Left forelimb (tissue), 1 donor: ENCODE measurements at regions not wholly inside any gene's neighbourhood (a gene's known extent, or its start where the extent isn't known, plus 50 kb on each side); places are given as distances from the start of the nearest gene placed in this dataset.

ENCODE experiments used
- DNase-seq: peaks from one replicate; pipeline ENCODE4 v3.0.0-alpha.2; 2018; ENCODE audit warnings: low spot score

GRCh38 chr15:95498961-95499360, 831.5 kb upstream of the NR2F2 start:
- no peak for DNase-seq

- no peak for DNase-seq
These were observed 831.1 kb upstream of the NR2F2 start for GRCh38 chr15:95499397-95499796.

GRCh38 chr15:95501865-95502264, 828.6 kb upstream of the NR2F2 start:
- no peak for DNase-seq

GRCh38 chr15:95503107-95503506, 827.4 kb upstream of the NR2F2 start:
- DNase-seq = no peak

GRCh38 chr15:95503640-95504225, 826.8 kb upstream of the NR2F2 start:
- DNase-seq = no peak

GRCh38 chr15:95511671-95512070, 818.8 kb upstream of the NR2F2 start:
- DNase-seq = no peak

- no peak for DNase-seq
These were observed 817.6 kb upstream of the NR2F2 start for GRCh38 chr15:95512906-95513305.

GRCh38 chr15:95519887-95520286, 810.6 kb upstream of the NR2F2 start:
- DNase-seq = no peak

- DNase-seq = no peak
These were observed 810.0 kb upstream of the NR2F2 start for GRCh38 chr15:95520511-95520910.

- no peak for DNase-seq
These were observed 809.6 kb upstream of the NR2F2 start for GRCh38 chr15:95520922-95521321.

- no peak for DNase-seq
These were observed 808.0 kb upstream of the NR2F2 start for GRCh38 chr15:95522533-95522932.

GRCh38 chr15:95528920-95529319, 801.6 kb upstream of the NR2F2 start:
- DNase-seq = no peak

- DNase-seq = no peak
These were observed 793.9 kb upstream of the NR2F2 start for GRCh38 chr15:95536638-95537037.

GRCh38 chr15:95538693-95539092, 791.8 kb upstream of the NR2F2 start:
- no peak for DNase-seq

- DNase-seq = no peak
These were observed 789.2 kb upstream of the NR2F2 start for GRCh38 chr15:95541301-95541700.

GRCh38 chr15:95549168-95549738, 781.2 kb upstream of the NR2F2 start:
- no peak for DNase-seq

GRCh38 chr15:95550702-95551101, 779.8 kb upstream of the NR2F2 start:
- no peak for DNase-seq

GRCh38 chr15:95556225-95556624, 774.3 kb upstream of the NR2F2 start:
- DNase-seq = no peak

- no peak for DNase-seq
These were observed 773.7 kb upstream of the NR2F2 start for GRCh38 chr15:95556866-95557225.

- no peak for DNase-seq
These were observed 773.1 kb upstream of the NR2F2 start for GRCh38 chr15:95557226-95558046.

GRCh38 chr15:95558131-95558530, 772.4 kb upstream of the NR2F2 start:
- no peak for DNase-seq

GRCh38 chr15:95558916-95559315, 771.6 kb upstream of the NR2F2 start:
- no peak for DNase-seq

- no peak for DNase-seq
These were observed 770.6 kb upstream of the NR2F2 start for GRCh38 chr15:95559875-95560394.
